Left ventricle myocardium inferior (tissue), 1 donor: ENCODE measurements at regions not wholly inside any gene's neighbourhood (a gene's known extent, or its start where the extent isn't known, plus 50 kb on each side); places are given as distances from the start of the nearest gene placed in this dataset.
A peak's percentile ranks its signal among the peaks of the same experiment; 100 is the strongest.

Experiments
- DNase-seq: peaks from one replicate; pipeline ENCODE4 v3.0.0-alpha.2; 2020
- H3K27ac ChIP-seq: fragments of 200-600 bp; replicated peaks from 2 replicates; pipeline ENCODE4 v1.8.0; 2021
- H3K27me3 ChIP-seq: fragments of 200-600 bp; 2 replicates; pipeline ENCODE4 v1.8.0; 2021; ENCODE audit warnings: low read depth
- H3K36me3 ChIP-seq: fragments of 200-600 bp; 2 replicates; pipeline ENCODE4 v1.8.0; 2021
- H3K4me1 ChIP-seq: fragments of 200-600 bp; 2 replicates; pipeline ENCODE4 v1.8.0; 2021
- H3K4me3 ChIP-seq: fragments of 200-600 bp; 2 replicates; pipeline ENCODE4 v1.8.0; 2021; ENCODE audit warnings: mild to moderate bottlenecking, moderate library complexity
- H3K9me3 ChIP-seq: fragments of 200-600 bp; replicated peaks from 2 replicates; pipeline ENCODE4 v1.8.0; 2021
- CTCF ChIP-seq: fragments of 200-600 bp; IDR thresholded peaks from 2 replicates; pipeline ENCODE4 v1.8.0; 2021; ENCODE audit warnings: antibody characterized with exemption, mild to moderate bottlenecking, borderline replicate concordance
- intact Hi-C: fragments of 100-400 bp; cut with micrococcal nuclease; formaldehyde crosslinking; loops from one replicate; pipeline ENCODE4 v1.11.0; 2022
- donor health status: DM: no; HTN: yes; CAD: no; lungs with severe emphysema.

- no peaks in the 10 kb centered on the region for H3K9me3 ChIP-seq
- no peak for DNase-seq
- intact Hi-C loops = no loop called here
- H3K27me3 ChIP-seq = no peaks in the 10 kb centered on the region
- no peak for TF ChIP-seq CTCF
- no peaks in the 10 kb centered on the region for H3K36me3 ChIP-seq
- peaks cover 15% of the 10 kb centered on the region for H3K4me1 ChIP-seq
- no peak overlapping the region for H3K27ac ChIP-seq
- H3K4me3 ChIP-seq = no peak overlapping the region
Measured at GRCh38 chr7:106430535-106431455, 146.0 kb upstream of the NAMPT start.

- H3K9me3 ChIP-seq = no peaks in the 10 kb centered on the region
- intact Hi-C loops = no loop called here
- no peak overlapping the region for H3K4me3 ChIP-seq
- H3K36me3 ChIP-seq = no peaks in the 10 kb centered on the region
- TF ChIP-seq CTCF = no peak
- H3K27me3 ChIP-seq = no peaks in the 10 kb centered on the region
- peaks cover 22% of the 10 kb centered on the region for H3K4me1 ChIP-seq
- no peak overlapping the region for H3K27ac ChIP-seq
- no peak for DNase-seq
Measured at GRCh38 chr7:106430103-106430502, 145.3 kb upstream of the NAMPT start.

GRCh38 chr7:106426803-106427202 lies 142.0 kb upstream of the NAMPT start:
- no peak for DNase-seq
- peaks cover 44% of the 10 kb centered on the region for H3K4me1 ChIP-seq
- TF ChIP-seq CTCF = no peak
- no peak overlapping the region for H3K27ac ChIP-seq
- H3K9me3 ChIP-seq = no peaks in the 10 kb centered on the region
- H3K4me3 ChIP-seq = no peak overlapping the region
- intact Hi-C loops = no loop called here
- H3K36me3 ChIP-seq = no peaks in the 10 kb centered on the region
- no peaks in the 10 kb centered on the region for H3K27me3 ChIP-seq

- Histone ChIP-seq H3K36me3 (no peaks in the 10 kb centered on the region), H3K4me1 (peaks cover 52% of the 10 kb centered on the region), H3K27me3 (no peaks in the 10 kb centered on the region), H3K9me3 (no peaks in the 10 kb centered on the region), H3K27ac (peak overlapping the region; percentile 53), H3K4me3 (no peak overlapping the region)
- intact Hi-C loops = no loop called here
- no peak for TF ChIP-seq CTCF
- peak; percentile 44 for DNase-seq
Measured at GRCh38 chr7:106425017-106425719, 140.4 kb upstream of the NAMPT start.

DNA sequence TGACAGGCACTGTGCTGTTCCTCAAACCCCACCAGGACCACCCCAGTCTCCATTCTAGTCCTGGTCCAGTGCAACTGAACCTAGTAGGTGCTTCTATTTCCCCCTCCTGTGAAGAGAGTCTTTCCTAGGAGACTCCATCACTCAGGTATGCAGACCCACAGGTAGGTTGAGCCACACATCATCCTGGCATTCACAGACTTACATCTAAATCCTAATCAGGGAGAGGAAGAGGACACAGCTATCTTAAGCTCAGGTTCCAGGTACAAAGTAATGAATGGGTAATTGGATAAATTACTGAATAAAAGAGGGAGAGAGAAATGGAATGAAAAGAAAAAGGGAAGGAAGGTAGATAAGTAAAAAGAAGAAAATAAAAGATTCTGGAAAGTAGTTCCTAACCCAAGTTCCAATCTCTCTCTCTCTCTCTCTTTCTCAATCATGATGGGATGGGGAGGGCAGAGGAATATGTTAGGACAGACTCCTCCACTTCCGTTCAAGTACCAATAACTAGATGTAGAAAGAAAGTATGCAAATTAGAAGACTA lies 139.8 kb upstream of the NAMPT start:
- Histone ChIP-seq H3K27me3 (no peaks in the 10 kb centered on the region), H3K4me1 (peaks cover 51% of the 10 kb centered on the region), H3K4me3 (no peak overlapping the region), H3K9me3 (no peaks in the 10 kb centered on the region), H3K36me3 (no peaks in the 10 kb centered on the region), H3K27ac (peak overlapping the region; percentile 53)
- no peak for TF ChIP-seq CTCF
- DNase-seq = no peak
- intact Hi-C loops = no loop called here
